Mammary epithelial cell (primary cell): ENCODE measurements at regions not wholly inside any gene's neighbourhood (a gene's known extent, or its start where the extent isn't known, plus 50 kb on each side); places are given as distances from the start of the nearest gene placed in this dataset.

ENCODE experiments used
- CTCF ChIP-seq, 2 donors: IDR thresholded peaks in 1 of 2; conservative IDR thresholded peaks in 1 of 2; 2 replicates each; pipeline ENCODE4 v1.5.1; 2011 to 2012; ENCODE audit warnings: inconsistent platforms in 2 of 2, low read length in 2 of 2, mild to moderate bottlenecking in 2 of 2, control low read depth in 1 of 2, low read depth in 1 of 2; ENCODE audit not compliant: insufficient read depth in 1 of 2; ENCODE audit errors: extremely low read depth in 1 of 2
- EZH2 ChIP-seq: IDR thresholded peaks from 2 replicates; pipeline ENCODE4 v1.6.1; 2012; ENCODE audit warnings: low read length, inconsistent platforms, borderline replicate concordance

GRCh38 chr5:131067636-131068035 lies 97.4 kb downstream of the HINT1 start:
- no peak for TF ChIP-seq CTCF (conservative IDR thresholded peaks at IDR 0.05 in 1 of 2, IDR thresholded peaks at IDR 0.05 in 1 of 2; ENCODE audit: extremely low read depth in 1 of 2, insufficient read depth in 1 of 2, low read depth in 1 of 2, low read length in 2 of 2)
- TF ChIP-seq EZH2: no peak
